Brain microvascular endothelial cell (primary cell): ENCODE measurements at regions not wholly inside any gene's neighbourhood (a gene's known extent, or its start where the extent isn't known, plus 50 kb on each side); places are given as distances from the start of the nearest gene placed in this dataset.

Experiments used
- DNase-seq: peaks from one replicate; pipeline ENCODE4 v3.0.0-alpha.2; 2020
- H3K27ac ChIP-seq: fragments of 250-450 bp; sonication (Bioruptor Pico); 2 replicates; pipeline ENCODE4 v1.5.1; 2020; ENCODE audit warnings: mild to moderate bottlenecking, moderate library complexity
- H3K27me3 ChIP-seq: fragments of 250-450 bp; sonication (Bioruptor Pico); replicated peaks from 2 replicates; pipeline ENCODE4 v1.5.1; 2020; ENCODE audit warnings: mild to moderate bottlenecking
- H3K36me3 ChIP-seq: fragments of 250-450 bp; sonication (Bioruptor Pico); replicated peaks from 2 replicates; pipeline ENCODE4 v1.5.1; 2020; ENCODE audit warnings: mild to moderate bottlenecking
- H3K4me3 ChIP-seq: 2 replicates; pipeline ENCODE4 v1.5.1; 2011; ENCODE audit warnings: low read depth, mild to moderate bottlenecking, control low read depth, low read length, moderate library complexity
- CTCF ChIP-seq: IDR thresholded peaks from 2 replicates; pipeline ENCODE4 v1.5.1; 2011; ENCODE audit warnings: low read depth, mild to moderate bottlenecking, moderate library complexity, low read length, control low read depth, inconsistent platforms; ENCODE audit errors: missing control alignments
- in situ Hi-C: cut with HindIII; loops from 2 replicates; pipeline ENCODE4 v1.10.0; 2017; ENCODE audit warnings: low sequenced_read_pairs, low pct_ligation_motif_present

DNA sequence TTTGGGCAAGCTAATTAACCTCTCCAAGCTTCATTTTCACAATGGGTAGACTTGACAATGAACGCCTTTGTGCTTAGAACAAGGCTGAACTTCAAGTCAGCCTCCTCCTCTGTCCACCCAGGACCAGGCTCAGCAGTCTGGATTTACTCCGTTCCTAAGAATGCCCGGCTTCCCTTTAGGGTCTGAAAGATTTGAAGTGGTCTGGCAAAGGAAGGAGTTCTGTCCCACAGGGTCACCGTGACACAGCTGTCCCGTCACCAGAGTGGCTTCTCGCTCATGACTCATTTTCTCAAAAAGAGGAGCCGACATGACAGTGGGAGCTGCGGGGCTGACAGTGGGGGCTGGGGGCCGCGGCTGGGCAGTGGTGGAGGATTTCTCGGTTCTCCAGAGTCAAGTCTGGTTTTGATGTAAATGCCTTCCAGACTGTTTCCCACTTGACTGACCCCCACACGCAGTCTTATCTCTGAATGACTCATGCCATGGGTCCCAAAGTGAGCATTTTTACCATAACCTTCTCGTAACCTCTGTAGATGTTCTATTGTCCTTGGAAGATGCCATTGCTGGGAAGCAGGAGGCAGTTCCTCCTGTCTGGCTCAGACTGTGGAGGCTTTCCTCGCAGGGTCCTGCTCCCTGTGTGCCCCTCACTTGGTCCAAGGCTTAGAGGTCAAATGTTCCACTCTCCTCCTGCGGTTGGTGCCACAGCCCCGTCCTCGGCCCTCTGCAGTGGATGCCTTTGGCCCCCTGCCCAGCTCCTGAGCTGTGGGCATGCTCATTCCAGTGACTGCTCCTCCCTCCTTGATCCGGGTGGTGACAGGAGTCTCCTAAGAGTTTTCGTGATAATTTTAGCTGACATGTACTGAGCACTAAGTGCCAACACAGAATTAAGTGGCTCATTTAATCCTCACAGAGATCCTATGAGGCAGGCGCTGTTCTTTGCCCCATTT, 253.1 kb downstream of the FNDC1 start:
- DNase-seq: peak; percentile 59
- H3K4me3 ChIP-seq: no peak overlapping the region
- H3K36me3 ChIP-seq: no peaks in the 10 kb centered on the region
- H3K27me3 ChIP-seq: no peaks in the 10 kb centered on the region
- TF ChIP-seq CTCF: no peak
- in situ Hi-C loops: no loop called here
- H3K27ac ChIP-seq: no peak overlapping the region

DNA sequence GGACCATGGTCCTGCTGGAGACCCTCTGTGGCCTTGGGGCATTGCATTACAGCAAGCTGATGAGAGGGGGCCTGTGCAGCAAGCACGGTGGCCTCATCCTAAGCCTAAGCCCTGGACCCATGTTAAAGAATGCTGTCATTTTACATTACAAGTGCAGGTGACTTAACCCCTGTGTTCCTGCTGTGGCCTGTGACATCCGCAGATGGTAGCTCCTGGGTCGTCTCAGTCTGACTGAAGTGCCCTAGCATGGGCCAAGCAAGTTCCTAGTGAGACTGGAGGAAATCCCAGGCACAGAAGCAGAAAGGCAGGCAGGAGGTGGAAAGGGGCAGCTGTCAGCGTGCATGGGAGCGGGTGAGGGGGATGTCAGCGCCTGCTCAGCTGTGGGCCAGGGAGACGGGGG, 252.4 kb downstream of the FNDC1 start:
- in situ Hi-C loops: no loop called here
- TF ChIP-seq CTCF: no peak
- Histone ChIP-seq H3K27ac (no peak overlapping the region), H3K36me3 (no peaks in the 10 kb centered on the region), H3K27me3 (no peaks in the 10 kb centered on the region), H3K4me3 (no peak overlapping the region)
- DNase-seq: no peak

GRCh38 chr6:159418997-159419396, 249.8 kb downstream of the FNDC1 start:
- no peak for DNase-seq
- no peak for TF ChIP-seq CTCF
- H3K27me3 ChIP-seq: no peaks in the 10 kb centered on the region
- in situ Hi-C loops: no loop called here
- H3K36me3 ChIP-seq: no peaks in the 10 kb centered on the region
- no peak overlapping the region for H3K27ac ChIP-seq
- H3K4me3 ChIP-seq: no peak overlapping the region

- in situ Hi-C loops: no loop called here
- no peaks in the 10 kb centered on the region for H3K36me3 ChIP-seq
- TF ChIP-seq CTCF: no peak
- no peaks in the 10 kb centered on the region for H3K27me3 ChIP-seq
- H3K27ac ChIP-seq: no peak overlapping the region
- no peak overlapping the region for H3K4me3 ChIP-seq
- no peak for DNase-seq
Observed at GRCh38 chr6:159416891-159417560, 247.8 kb downstream of the FNDC1 start.

DNA sequence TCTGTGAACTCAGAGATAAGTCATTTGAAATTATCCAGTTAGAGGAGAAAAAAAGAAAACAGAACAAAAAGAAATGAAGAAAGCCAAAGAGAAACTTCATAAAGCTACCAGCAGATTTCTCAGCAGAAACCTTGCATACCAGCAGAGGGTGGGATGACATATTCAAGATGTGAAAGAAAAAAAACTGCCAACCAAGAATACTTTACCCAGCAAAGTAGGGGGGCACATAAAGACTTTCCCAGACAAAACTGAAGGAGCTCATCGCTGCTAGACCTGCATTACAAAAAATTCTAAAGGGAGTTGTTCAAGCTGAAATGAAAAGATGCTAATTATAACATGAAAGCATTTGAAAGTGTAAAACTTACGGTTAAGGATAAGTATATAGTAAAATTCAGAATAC, 246.3 kb downstream of the FNDC1 start:
- Histone ChIP-seq H3K27ac (no peak overlapping the region), H3K27me3 (no peaks in the 10 kb centered on the region), H3K4me3 (no peak overlapping the region), H3K36me3 (no peaks in the 10 kb centered on the region)
- no peak for DNase-seq
- no peak for TF ChIP-seq CTCF
- in situ Hi-C loops: no loop called here
